ENCODE measurements at regions not wholly inside any gene's neighbourhood (a gene's known extent, or its start where the extent isn't known, plus 50 kb on each side); places are given as distances from the start of the nearest gene placed in this dataset.

DNA sequence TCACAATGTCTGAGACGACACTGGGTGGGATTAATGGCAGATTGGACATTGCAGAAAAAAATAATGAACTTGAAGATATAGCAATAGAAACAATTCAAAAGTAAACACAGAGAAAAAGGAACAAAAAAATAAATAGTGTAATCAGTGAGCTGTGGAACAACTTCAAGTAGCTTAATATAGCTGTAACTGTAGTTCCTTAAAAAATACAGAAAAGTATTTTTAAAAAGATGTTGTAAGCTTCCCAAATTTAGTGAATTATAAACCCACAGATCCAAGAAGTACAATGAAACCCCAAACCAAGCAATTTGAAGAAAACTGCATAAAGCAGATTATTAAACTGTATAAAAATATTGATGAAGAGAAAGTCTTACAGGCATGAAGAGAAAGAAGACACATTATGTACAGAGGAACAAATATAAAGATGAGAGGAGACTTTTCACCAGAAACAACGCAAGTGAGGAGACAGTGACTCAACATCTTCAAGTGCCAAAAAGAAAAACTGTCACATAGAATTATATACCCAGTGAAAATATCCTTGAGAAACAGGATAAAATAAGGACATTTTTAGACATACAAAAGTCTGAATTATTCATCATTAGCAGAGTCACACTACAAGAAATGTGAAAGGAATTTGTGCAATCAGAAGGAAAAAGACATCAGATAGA is 176.4 kb downstream of the NFKBIZ start:
- Histone ChIP-seq H3K36me3 (ENCODE audit: insufficient read depth, low read length) (no peaks in the 10 kb centered on the region), H3K9me2 (replicated peaks; ENCODE audit: low read depth, low read length) (no peaks in the 10 kb centered on the region), H3K9me3 (ENCODE audit: insufficient read depth, low read depth, low read length) (no peaks in the 10 kb centered on the region), H3K79me2 (ENCODE audit: insufficient read depth, low read length) (no peaks in the 10 kb centered on the region), H3K4me1 (ENCODE audit: insufficient read depth, low read length, poor library complexity, severe bottlenecking) (peaks cover 6% of the 10 kb centered on the region), H4K20me1 (ENCODE audit: insufficient read depth, low read length, poor library complexity, severe bottlenecking) (no peaks in the 10 kb centered on the region), H3K9ac (ENCODE audit: low read depth, low read length, poor library complexity, severe bottlenecking) (no peak overlapping the region), H2AFZ (ENCODE audit: low read length) (no peak overlapping the region), H3F3A (ENCODE audit: low read depth) (no peaks in the 10 kb centered on the region), H3K27me3 (ENCODE audit: insufficient read depth, low read length, poor library complexity, severe bottlenecking) (no peaks in the 10 kb centered on the region), H3K4me3 (ENCODE audit: low read length, poor library complexity, severe bottlenecking) (no peak overlapping the region), H3K4me2 (ENCODE audit: low read depth, low read length, poor library complexity, severe bottlenecking) (no peak overlapping the region)
- TF ChIP-seq, protein P1, sequence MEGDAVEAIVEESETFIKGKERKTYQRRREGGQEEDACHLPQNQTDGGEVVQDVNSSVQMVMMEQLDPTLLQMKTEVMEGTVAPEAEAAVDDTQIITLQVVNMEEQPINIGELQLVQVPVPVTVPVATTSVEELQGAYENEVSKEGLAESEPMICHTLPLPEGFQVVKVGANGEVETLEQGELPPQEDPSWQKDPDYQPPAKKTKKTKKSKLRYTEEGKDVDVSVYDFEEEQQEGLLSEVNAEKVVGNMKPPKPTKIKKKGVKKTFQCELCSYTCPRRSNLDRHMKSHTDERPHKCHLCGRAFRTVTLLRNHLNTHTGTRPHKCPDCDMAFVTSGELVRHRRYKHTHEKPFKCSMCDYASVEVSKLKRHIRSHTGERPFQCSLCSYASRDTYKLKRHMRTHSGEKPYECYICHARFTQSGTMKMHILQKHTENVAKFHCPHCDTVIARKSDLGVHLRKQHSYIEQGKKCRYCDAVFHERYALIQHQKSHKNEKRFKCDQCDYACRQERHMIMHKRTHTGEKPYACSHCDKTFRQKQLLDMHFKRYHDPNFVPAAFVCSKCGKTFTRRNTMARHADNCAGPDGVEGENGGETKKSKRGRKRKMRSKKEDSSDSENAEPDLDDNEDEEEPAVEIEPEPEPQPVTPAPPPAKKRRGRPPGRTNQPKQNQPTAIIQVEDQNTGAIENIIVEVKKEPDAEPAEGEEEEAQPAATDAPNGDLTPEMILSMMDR (conservative IDR thresholded peaks at IDR 0.05; ENCODE audit: low read length) = no peak
- TF ChIP-seq EZH2phosphoT487 (IDR thresholded peaks at IDR 0.05; ENCODE audit: borderline replicate concordance) = no peak

DNA sequence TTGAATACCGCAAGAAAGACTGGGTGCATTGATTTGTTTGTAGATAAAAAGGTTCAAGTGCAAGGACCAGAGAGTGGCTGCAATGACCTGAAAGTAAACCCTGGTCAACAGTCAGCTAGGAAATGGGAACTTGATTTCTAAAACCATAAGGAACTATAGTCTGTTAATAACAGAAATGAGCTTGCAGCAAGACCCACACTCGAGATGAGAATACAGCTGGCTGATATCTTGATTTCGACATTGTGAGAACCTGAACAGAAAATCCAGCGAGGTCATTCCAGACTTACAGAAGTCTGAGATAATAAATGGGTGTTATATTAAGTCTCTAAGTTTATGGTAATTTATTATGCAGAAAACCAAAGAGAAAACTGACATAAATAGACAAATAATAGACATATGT is 177.3 kb downstream of the NFKBIZ start:
- no peaks in the 10 kb centered on the region for H3K36me3 ChIP-seq (ENCODE audit: insufficient read depth, low read length)
- H2AFZ ChIP-seq (ENCODE audit: low read length) = no peak overlapping the region
- no peak overlapping the region for H3K9ac ChIP-seq (ENCODE audit: low read depth, low read length, poor library complexity, severe bottlenecking)
- no peak overlapping the region for H3K4me3 ChIP-seq (ENCODE audit: low read length, poor library complexity, severe bottlenecking)
- TF ChIP-seq, protein P1 (conservative IDR thresholded peaks at IDR 0.05; ENCODE audit: low read length) = no peak
- TF ChIP-seq EZH2phosphoT487 (IDR thresholded peaks at IDR 0.05; ENCODE audit: borderline replicate concordance) = no peak
- no peak overlapping the region for H3K4me2 ChIP-seq (ENCODE audit: low read depth, low read length, poor library complexity, severe bottlenecking)
- H3K79me2 ChIP-seq (ENCODE audit: insufficient read depth, low read length) = no peaks in the 10 kb centered on the region
- H3K27me3 ChIP-seq (ENCODE audit: insufficient read depth, low read length, poor library complexity, severe bottlenecking) = no peaks in the 10 kb centered on the region
- H3F3A ChIP-seq (ENCODE audit: low read depth) = no peaks in the 10 kb centered on the region
- no peaks in the 10 kb centered on the region for H3K9me2 ChIP-seq (replicated peaks; ENCODE audit: low read depth, low read length)
- H4K20me1 ChIP-seq (ENCODE audit: insufficient read depth, low read length, poor library complexity, severe bottlenecking) = no peaks in the 10 kb centered on the region
- no peaks in the 10 kb centered on the region for H3K9me3 ChIP-seq (ENCODE audit: insufficient read depth, low read depth, low read length)
- H3K4me1 ChIP-seq (ENCODE audit: insufficient read depth, low read length, poor library complexity, severe bottlenecking) = no peaks in the 10 kb centered on the region

DNA sequence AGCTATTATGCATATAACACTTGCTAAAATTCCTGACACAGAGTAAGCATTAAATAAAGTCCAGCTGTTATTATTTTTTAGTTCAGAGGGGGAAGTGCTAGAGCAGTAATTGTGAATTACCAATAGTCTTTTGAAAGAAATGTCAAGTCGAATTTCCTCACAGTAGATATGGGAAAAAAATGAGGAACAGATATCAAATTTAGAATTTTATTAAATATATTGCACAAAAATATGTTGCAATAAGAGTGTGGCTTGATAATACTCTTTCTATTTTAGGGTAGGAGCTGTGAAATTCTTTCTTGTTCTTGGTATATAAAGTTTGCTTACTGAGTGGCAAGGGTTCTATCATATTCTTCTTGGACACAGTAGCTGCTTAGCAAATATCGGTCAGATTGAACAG is 181.3 kb downstream of the NFKBIZ start:
- H2AFZ ChIP-seq (ENCODE audit: low read length) = no peak overlapping the region
- no peaks in the 10 kb centered on the region for H3K27me3 ChIP-seq (ENCODE audit: insufficient read depth, low read length, poor library complexity, severe bottlenecking)
- H3K9ac ChIP-seq (ENCODE audit: low read depth, low read length, poor library complexity, severe bottlenecking) = no peak overlapping the region
- H3K9me3 ChIP-seq (ENCODE audit: insufficient read depth, low read depth, low read length) = no peaks in the 10 kb centered on the region
- H3K4me1 ChIP-seq (ENCODE audit: insufficient read depth, low read length, poor library complexity, severe bottlenecking) = peaks cover 8% of the 10 kb centered on the region
- no peaks in the 10 kb centered on the region for H3K36me3 ChIP-seq (ENCODE audit: insufficient read depth, low read length)
- H3K4me2 ChIP-seq (ENCODE audit: low read depth, low read length, poor library complexity, severe bottlenecking) = no peak overlapping the region
- H3F3A ChIP-seq (ENCODE audit: low read depth) = no peaks in the 10 kb centered on the region
- no peaks in the 10 kb centered on the region for H3K79me2 ChIP-seq (ENCODE audit: insufficient read depth, low read length)
- H3K9me2 ChIP-seq (replicated peaks; ENCODE audit: low read depth, low read length) = no peaks in the 10 kb centered on the region
- TF ChIP-seq EZH2phosphoT487 (IDR thresholded peaks at IDR 0.05; ENCODE audit: borderline replicate concordance) = no peak
- TF ChIP-seq, protein P1 (conservative IDR thresholded peaks at IDR 0.05; ENCODE audit: low read length) = no peak
- no peaks in the 10 kb centered on the region for H4K20me1 ChIP-seq (ENCODE audit: insufficient read depth, low read length, poor library complexity, severe bottlenecking)
- no peak overlapping the region for H3K4me3 ChIP-seq (ENCODE audit: low read length, poor library complexity, severe bottlenecking)

Data from Loucy (cell line).